ENCODE measurements at regions not wholly inside any gene's neighbourhood (a gene's known extent, or its start where the extent isn't known, plus 50 kb on each side); places are given as distances from the start of the nearest gene placed in this dataset.

DNA sequence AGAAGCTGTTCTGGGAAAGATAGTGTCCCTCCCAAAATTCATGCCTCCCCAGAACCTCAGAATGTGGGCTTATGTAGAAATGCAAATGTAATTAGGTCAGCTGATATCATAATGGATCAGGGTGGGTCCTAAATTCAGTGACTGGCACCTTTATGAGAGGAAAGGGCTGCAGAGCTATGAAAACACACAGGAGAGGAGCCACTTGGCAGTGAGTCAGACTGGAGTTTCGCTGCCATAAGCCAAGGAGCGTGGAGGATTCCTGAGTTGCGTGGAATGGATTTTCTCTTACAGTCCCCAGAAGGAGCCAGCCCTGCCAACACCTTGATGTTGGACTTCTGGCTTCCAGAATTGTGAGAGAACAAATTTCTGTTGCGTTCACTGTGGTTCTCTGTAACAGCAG lies 249.8 kb upstream of the PMEPA1 start:
- H3K4me1 ChIP-seq (ENCODE audit: control insufficient read depth, insufficient read depth, low read length) = no peaks in the 10 kb centered on the region
- H3K27me3 ChIP-seq (ENCODE audit: control insufficient read depth, insufficient read depth, low read length, poor library complexity, severe bottlenecking) = no peaks in the 10 kb centered on the region
- Mint-ChIP-seq H3K9me3 (peaks cover 1% of the 10 kb centered on the region), H3K27me3 (ENCODE audit: insufficient read depth) (peaks cover 5% of the 10 kb centered on the region), H3K4me1 (peaks cover 3% of the 10 kb centered on the region), H3K36me3 (ENCODE audit: low read depth) (no peaks in the 10 kb centered on the region), H3K27ac (no peak overlapping the region), H3K4me3 (no peak overlapping the region)
- H3K27ac ChIP-seq (ENCODE audit: low read depth, low read length) = no peak overlapping the region
- H3K36me3 ChIP-seq (ENCODE audit: control insufficient read depth, insufficient read depth, low read length) = no peaks in the 10 kb centered on the region
- H3K4me3 ChIP-seq (ENCODE audit: low read length) = no peak overlapping the region
- no peak for DNase-seq
- TF ChIP-seq, protein P1, sequence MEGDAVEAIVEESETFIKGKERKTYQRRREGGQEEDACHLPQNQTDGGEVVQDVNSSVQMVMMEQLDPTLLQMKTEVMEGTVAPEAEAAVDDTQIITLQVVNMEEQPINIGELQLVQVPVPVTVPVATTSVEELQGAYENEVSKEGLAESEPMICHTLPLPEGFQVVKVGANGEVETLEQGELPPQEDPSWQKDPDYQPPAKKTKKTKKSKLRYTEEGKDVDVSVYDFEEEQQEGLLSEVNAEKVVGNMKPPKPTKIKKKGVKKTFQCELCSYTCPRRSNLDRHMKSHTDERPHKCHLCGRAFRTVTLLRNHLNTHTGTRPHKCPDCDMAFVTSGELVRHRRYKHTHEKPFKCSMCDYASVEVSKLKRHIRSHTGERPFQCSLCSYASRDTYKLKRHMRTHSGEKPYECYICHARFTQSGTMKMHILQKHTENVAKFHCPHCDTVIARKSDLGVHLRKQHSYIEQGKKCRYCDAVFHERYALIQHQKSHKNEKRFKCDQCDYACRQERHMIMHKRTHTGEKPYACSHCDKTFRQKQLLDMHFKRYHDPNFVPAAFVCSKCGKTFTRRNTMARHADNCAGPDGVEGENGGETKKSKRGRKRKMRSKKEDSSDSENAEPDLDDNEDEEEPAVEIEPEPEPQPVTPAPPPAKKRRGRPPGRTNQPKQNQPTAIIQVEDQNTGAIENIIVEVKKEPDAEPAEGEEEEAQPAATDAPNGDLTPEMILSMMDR (conservative IDR thresholded peaks at IDR 0.05) = no peak
- H3K9me3 ChIP-seq (ENCODE audit: control insufficient read depth, low read length) = peaks cover under 1% of the 10 kb centered on the region
- WGBS, 2 experiments (ENCODE audit: insufficient coverage in 1 of 2, insufficient read length in 1 of 2) = 93 to 100% methylated on average over 3 to 4 of the region's 4 CpGs
- H3K9ac ChIP-seq (ENCODE audit: extremely low read depth, low read length, poor library complexity, severe bottlenecking) = no peak overlapping the region

DNA sequence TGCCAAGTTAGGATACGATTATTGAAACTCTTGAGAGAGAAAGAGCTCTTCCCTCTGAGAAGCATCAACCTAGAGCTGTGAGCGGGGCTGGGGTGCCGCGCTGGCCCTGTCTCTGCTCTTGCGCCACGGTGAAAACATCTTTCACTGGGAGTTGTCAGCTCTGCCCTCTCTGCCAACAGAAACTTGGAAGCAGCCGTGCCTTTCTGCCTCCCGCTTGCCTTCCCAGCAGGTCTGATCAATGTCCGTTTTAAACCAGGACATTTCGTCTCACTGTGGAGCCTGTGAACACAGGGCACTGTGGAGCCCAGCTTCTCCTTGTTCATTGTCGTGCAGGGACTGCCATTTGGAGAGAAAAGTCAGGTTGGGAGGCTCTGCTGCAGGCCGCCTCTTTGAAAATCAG lies 249.2 kb upstream of the PMEPA1 start:
- H3K27me3 Mint-ChIP-seq (ENCODE audit: insufficient read depth) = peaks cover 7% of the 10 kb centered on the region
- no peak overlapping the region for H3K4me3 Mint-ChIP-seq
- H3K9ac ChIP-seq (ENCODE audit: extremely low read depth, low read length, poor library complexity, severe bottlenecking) = no peak overlapping the region
- H3K4me1 ChIP-seq (ENCODE audit: control insufficient read depth, insufficient read depth, low read length) = no peaks in the 10 kb centered on the region
- no peaks in the 10 kb centered on the region for H3K36me3 ChIP-seq (ENCODE audit: control insufficient read depth, insufficient read depth, low read length)
- no peak overlapping the region for H3K4me3 ChIP-seq (ENCODE audit: low read length)
- no peaks in the 10 kb centered on the region for H3K27me3 ChIP-seq (ENCODE audit: control insufficient read depth, insufficient read depth, low read length, poor library complexity, severe bottlenecking)
- H3K9me3 Mint-ChIP-seq = peaks cover 6% of the 10 kb centered on the region
- H3K4me1 Mint-ChIP-seq = peaks cover 3% of the 10 kb centered on the region
- no peak for DNase-seq
- WGBS, 2 experiments (ENCODE audit: insufficient coverage in 1 of 2, insufficient read length in 1 of 2) = 93 to 96% methylated on average over 12 of the region's 12 CpGs
- H3K27ac Mint-ChIP-seq = no peak overlapping the region
- H3K9me3 ChIP-seq (ENCODE audit: control insufficient read depth, low read length) = peaks cover 5% of the 10 kb centered on the region
- H3K36me3 Mint-ChIP-seq (ENCODE audit: low read depth) = no peaks in the 10 kb centered on the region
- TF ChIP-seq, protein P1 (conservative IDR thresholded peaks at IDR 0.05) = no peak
- no peak overlapping the region for H3K27ac ChIP-seq (ENCODE audit: low read depth, low read length)

DNA sequence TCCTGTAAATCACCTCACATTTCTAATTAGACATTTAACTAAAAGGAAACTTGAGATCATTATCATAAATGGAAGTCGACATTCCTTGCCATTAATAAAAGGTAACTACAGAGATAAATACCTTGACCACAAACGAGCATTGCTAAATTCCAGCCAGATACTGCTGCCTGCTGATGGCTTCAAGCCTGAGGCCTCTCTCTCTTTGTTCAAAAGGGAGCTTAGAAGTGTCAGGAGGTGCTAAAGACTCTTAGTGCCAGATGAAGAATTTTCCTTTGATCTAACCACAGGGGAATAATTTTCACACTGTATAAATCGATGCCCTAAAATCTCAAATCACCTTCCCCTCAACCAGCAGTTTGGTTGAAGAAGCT lies 248.2 kb upstream of the PMEPA1 start:
- Histone ChIP-seq H3K36me3 (ENCODE audit: control insufficient read depth, insufficient read depth, low read length) (no peaks in the 10 kb centered on the region), H3K9ac (ENCODE audit: extremely low read depth, low read length, poor library complexity, severe bottlenecking) (no peak overlapping the region), H3K4me1 (ENCODE audit: control insufficient read depth, insufficient read depth, low read length) (no peaks in the 10 kb centered on the region), H3K27ac (ENCODE audit: low read depth, low read length) (no peak overlapping the region), H3K27me3 (ENCODE audit: control insufficient read depth, insufficient read depth, low read length, poor library complexity, severe bottlenecking) (no peaks in the 10 kb centered on the region), H3K4me3 (ENCODE audit: low read length) (no peak overlapping the region), H3K9me3 (ENCODE audit: control insufficient read depth, low read length) (peaks cover 5% of the 10 kb centered on the region)
- no peak for DNase-seq
- peaks cover 6% of the 10 kb centered on the region for H3K9me3 Mint-ChIP-seq
- no peaks in the 10 kb centered on the region for H3K36me3 Mint-ChIP-seq (ENCODE audit: low read depth)
- H3K4me3 Mint-ChIP-seq = no peak overlapping the region
- no peak overlapping the region for H3K27ac Mint-ChIP-seq
- WGBS, 2 experiments (ENCODE audit: insufficient coverage in 1 of 2, insufficient read length in 1 of 2) = 87 to 97% methylated on average over 3 of the region's 3 CpGs
- peaks cover 7% of the 10 kb centered on the region for H3K27me3 Mint-ChIP-seq (ENCODE audit: insufficient read depth)
- H3K4me1 Mint-ChIP-seq = peaks cover 3% of the 10 kb centered on the region
- TF ChIP-seq, protein P1 (conservative IDR thresholded peaks at IDR 0.05) = no peak

Measured in endodermal cell (in vitro differentiated cells).